ENCODE measurements at regions not wholly inside any gene's neighbourhood (a gene's known extent, or its start where the extent isn't known, plus 50 kb on each side); places are given as distances from the start of the nearest gene placed in this dataset.

- POLR2A ChIA-PET = no interaction called here
- no peak for FAIRE-seq
- Histone ChIP-seq H3K9me3 (replicated peaks; ENCODE audit: control insufficient read depth, insufficient read depth, low read length) (no peaks in the 10 kb centered on the region), H3K4me2 (ENCODE audit: control insufficient read depth, insufficient read depth) (no peak overlapping the region), H3K27me3 (replicated peaks in 1 of 2; ENCODE audit: control insufficient read depth in 2 of 2, insufficient read depth in 2 of 2, low read length in 1 of 2) (no peaks in the 10 kb centered on the region), H3K4me1 (ENCODE audit: control insufficient read depth, insufficient read depth, low read length) (no peaks in the 10 kb centered on the region), H3K4me3 (no peak overlapping the region), H3K9ac (ENCODE audit: control insufficient read depth, insufficient read depth, low read length) (no peak overlapping the region), H3K36me3 (ENCODE audit: control insufficient read depth in 2 of 2, insufficient read depth in 2 of 2, low read length in 1 of 2) (no peaks in the 10 kb centered on the region), H3K27ac (ENCODE audit: control insufficient read depth, insufficient read depth) (no peak overlapping the region), H4K20me1 (ENCODE audit: control insufficient read depth, insufficient read depth) (no peaks in the 10 kb centered on the region), H3K79me2 (ENCODE audit: control insufficient read depth, insufficient read depth, low read length) (no peaks in the 10 kb centered on the region), H2AFZ (ENCODE audit: control insufficient read depth, low read depth, low read length) (no peak overlapping the region)
- no TSS peak for BruUV-seq (replicated peaks)
- 62% methylated on average over 8 of the region's 8 CpGs for WGBS (ENCODE audit: insufficient coverage, insufficient replicate concordance, low lambda C conversion rate, missing lambda C conversion rate)
- SMC1A ChIA-PET (ENCODE audit: uncharacterized antibody, unreplicated experiment) = interaction anchor here (0.9 kb wide), 1 partner anchor 71 kb away, joined by 3 read pairs; no protein-coding TSS in a partner anchor
- TF ChIP-seq ZNF384 (IDR thresholded peaks at IDR 0.05; ENCODE audit: borderline replicate concordance, low read depth, low read length) (no peak), FOS (IDR thresholded peaks at IDR 0.05; ENCODE audit: borderline replicate concordance, extremely low read depth, insufficient read length) (no peak), PAX5 (IDR thresholded peaks at IDR 0.05; ENCODE audit: borderline replicate concordance, low read depth, low read length) (no peak), PKNOX1 (IDR thresholded peaks at IDR 0.05) (no peak), ZNF24 (IDR thresholded peaks at IDR 0.05) (0 out of 2 replicates have a peak, but pooled peaks have one; percentile 6), MTA2 (IDR thresholded peaks at IDR 0.05; ENCODE audit: low read depth) (peak; percentile 59), EP300 (IDR thresholded peaks at IDR 0.05; ENCODE audit: borderline replicate concordance in 1 of 2, control insufficient read depth in 1 of 2, low read depth in 2 of 2, low read length in 2 of 2) (peak in 1 of 2 experiments; percentile 22; a peak in 1 of 4 replicates)
- CTCF ChIA-PET = interaction anchor here (0.6 to 1.4 kb wide), 2 partner anchors 375 to 679 kb away, joined by 3 read pairs; no protein-coding TSS in a partner anchor
- in situ Hi-C loops (cut with MboI) (no loop called here), intact Hi-C loops (cut with micrococcal nuclease; ENCODE audit: unreplicated experiment) (no loop called here)
- ATAC-seq = peak; percentile 81
- DNase-seq (ENCODE audit: low read depth, low spot score) = no peak
- RAD21 ChIA-PET (ENCODE audit: unreplicated experiment) = no interaction called here
Measured at GRCh38 chr5:60185231-60186099, 291.9 kb upstream of the PDE4D start.
